GM10248 (cell line): ENCODE measurements at regions not wholly inside any gene's neighbourhood (a gene's known extent, or its start where the extent isn't known, plus 50 kb on each side); places are given as distances from the start of the nearest gene placed in this dataset.

Experiments
- CTCF ChIA-PET: fragments of 300-600 bp; sonication (Branson Sonifier 250); formaldehyde crosslinking; extraction: SDS; loops from one replicate; lab custom pipeline; 2021; ENCODE audit warnings: antibody characterized with exemption; lab: Yijun Ruan, JAX
- POLR2A ChIA-PET: fragments of 350-650 bp; sonication (Branson Sonifier 250); formaldehyde crosslinking; extraction: SDS; loops from one replicate; lab custom pipeline; 2020; ENCODE audit warnings: antibody characterized with exemption; lab: Yijun Ruan, JAX
- DNase-seq: peaks from one replicate; pipeline ENCODE4 v3.0.0; 2012; ENCODE audit errors: extremely low spot score
- TF ChIP-seq, protein P1 (sequence below): IDR thresholded peaks from 2 replicates; pipeline ENCODE4 v1.5.1; 2012; ENCODE audit warnings: mild to moderate bottlenecking, low read depth; ENCODE audit errors: extremely low read depth, missing control alignments, control extremely low read depth

DNA sequence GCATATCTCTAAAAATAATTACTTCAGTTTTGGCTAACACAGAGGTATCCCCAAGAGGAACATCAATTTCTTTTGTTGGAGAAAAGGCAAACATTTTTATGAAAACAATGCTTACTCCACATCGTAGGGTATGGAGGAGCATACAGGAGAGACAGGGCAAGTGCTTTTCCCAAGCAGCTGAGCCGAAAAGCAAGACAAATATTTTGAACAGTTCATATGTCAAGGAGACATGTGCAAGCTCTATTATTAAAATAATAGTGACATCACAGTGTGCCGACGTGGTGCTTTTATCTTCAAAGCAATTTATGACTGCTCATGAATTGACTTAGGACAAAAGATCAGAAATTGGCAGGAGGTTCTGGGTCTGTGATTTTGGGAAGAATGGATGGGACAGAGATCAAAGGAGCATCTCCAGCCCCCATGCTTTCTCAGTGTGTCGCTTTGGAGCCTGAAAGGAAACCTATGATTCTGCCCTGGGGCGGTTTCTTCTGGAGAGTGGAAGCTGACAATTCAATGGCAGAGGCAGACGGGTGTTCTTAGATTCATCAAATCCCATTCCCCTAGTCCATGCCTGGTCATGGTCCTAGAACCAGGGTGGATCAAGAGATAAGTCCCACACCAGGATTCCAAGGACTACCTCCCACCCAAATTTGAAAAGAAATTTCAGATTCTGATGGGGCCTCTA is 97.1 kb downstream of the JCAD start:
- ChIA-PET POLR2A (no interaction called here), CTCF (no interaction called here)

DNA sequence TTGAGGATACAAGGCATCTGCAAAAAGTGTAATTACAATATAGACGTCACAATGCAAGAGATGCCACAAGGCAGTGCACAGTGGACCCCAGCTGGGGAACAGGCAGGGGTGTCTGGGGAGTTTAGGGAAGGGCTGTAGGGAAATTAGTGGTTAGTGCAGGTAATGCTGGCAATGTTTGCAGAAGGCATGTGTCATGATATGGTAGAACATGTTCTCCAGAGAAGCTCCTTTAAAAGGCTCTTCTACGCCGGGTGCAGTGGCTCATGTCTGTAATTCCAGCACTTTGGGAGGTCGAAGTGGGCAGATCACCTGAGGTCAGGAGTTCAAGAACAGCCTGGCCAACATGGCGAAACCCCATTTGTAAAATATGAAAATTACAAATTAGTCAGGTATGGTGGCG is 98.0 kb downstream of the JCAD start:
- POLR2A ChIA-PET, result no interaction called here
- TF ChIP-seq, protein P1, sequence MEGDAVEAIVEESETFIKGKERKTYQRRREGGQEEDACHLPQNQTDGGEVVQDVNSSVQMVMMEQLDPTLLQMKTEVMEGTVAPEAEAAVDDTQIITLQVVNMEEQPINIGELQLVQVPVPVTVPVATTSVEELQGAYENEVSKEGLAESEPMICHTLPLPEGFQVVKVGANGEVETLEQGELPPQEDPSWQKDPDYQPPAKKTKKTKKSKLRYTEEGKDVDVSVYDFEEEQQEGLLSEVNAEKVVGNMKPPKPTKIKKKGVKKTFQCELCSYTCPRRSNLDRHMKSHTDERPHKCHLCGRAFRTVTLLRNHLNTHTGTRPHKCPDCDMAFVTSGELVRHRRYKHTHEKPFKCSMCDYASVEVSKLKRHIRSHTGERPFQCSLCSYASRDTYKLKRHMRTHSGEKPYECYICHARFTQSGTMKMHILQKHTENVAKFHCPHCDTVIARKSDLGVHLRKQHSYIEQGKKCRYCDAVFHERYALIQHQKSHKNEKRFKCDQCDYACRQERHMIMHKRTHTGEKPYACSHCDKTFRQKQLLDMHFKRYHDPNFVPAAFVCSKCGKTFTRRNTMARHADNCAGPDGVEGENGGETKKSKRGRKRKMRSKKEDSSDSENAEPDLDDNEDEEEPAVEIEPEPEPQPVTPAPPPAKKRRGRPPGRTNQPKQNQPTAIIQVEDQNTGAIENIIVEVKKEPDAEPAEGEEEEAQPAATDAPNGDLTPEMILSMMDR, result no peak
- DNase-seq, result no peak
- CTCF ChIA-PET, result no interaction called here

More for the DNA sequence above, 97.1 kb downstream of the JCAD start:
- DNase-seq, result no peak
- TF ChIP-seq, protein P1, result no peak

DNA sequence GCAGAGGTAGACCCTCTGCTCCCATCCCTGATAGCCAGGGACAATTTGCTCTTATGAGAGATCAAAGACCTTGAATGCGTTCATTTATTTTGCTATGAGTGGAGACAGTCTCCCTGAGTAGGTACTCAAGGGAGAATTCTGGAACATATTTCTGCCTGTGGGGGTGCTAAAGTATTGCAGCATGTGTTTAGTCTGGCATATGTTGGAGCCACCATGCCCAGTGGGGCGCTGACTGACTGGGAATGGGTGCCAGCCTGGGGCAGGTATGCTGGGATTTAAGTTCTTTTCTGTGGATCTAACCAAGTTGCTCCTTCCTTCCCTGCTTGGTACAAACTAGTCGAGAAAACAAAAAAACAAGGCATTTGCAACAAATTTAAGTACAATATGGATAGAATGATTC is 99.1 kb downstream of the JCAD start:
- CTCF ChIA-PET, result no interaction called here
- TF ChIP-seq, protein P1, result no peak
- DNase-seq, result no peak
- POLR2A ChIA-PET, result no interaction called here

DNA sequence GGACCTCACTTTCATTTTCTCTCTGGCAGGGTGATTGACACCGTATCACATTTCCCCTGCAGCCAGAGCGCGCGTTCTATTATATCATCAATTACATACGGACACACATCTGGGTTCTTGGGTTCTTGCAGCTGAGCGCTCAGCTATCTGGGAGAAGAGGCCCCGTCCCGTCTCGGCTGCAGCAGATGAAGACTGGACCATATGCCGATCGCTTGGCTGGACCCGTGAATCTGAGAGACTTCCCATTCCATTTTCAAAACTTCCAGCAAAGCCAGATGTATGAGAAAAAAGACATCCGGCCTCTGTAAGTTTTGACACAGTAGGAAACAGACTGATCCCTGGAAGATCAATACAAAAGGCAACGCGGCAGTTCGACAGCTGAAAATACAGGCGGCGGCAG is 99.8 kb downstream of the JCAD start:
- CTCF ChIA-PET, result no interaction called here
- TF ChIP-seq, protein P1, result no peak
- no peak for DNase-seq
- POLR2A ChIA-PET, result no interaction called here

DNA sequence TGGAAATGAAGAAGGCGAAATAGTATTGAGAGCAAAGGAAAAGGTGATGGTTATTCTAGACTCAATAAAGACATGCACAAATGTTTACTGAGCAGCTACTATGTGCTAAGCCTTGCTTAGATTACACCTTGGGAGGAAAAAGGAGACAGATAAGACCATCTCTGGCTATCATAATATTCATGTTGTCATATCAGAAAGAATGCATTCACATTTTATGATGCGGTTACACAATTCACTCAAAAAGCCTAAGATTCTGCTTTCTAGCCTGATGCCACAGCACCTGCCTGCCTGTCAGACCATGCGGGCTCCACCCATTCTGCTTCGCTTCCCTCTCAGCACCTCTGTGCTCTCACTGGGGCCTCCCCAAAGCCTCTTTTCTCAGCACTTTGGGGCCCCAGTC is 100.9 kb downstream of the JCAD start:
- TF ChIP-seq, protein P1, result no peak
- ChIA-PET POLR2A (no interaction called here), CTCF (no interaction called here)
- DNase-seq, result no peak

DNA sequence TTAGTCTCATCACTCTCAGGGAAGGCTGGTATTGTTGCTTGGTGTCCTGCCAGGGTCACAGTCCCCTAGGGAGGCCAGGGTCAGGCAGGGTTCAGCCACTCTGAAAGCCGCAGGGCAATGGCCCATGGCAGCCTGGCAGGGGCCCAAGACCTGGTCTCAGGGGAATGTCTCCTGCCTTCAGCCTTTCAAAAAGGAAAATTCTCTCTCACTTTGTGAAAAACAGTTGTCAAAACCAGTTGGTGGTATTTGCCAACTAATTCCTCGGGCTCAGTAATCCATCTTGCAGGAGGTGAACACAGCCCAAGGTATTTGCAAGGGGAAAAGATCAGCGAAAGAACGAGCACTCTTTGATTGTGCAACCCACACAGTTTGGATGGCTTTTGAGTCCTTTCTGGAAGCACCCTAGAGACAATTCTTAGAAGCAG is 101.5 kb downstream of the JCAD start:
- TF ChIP-seq, protein P1, result no peak
- ChIA-PET POLR2A (no interaction called here), CTCF (no interaction called here)
- no peak for DNase-seq
